Hepatocyte (in vitro differentiated cells): ENCODE measurements at regions not wholly inside any gene's neighbourhood (a gene's known extent, or its start where the extent isn't known, plus 50 kb on each side); places are given as distances from the start of the nearest gene placed in this dataset.

Experiments used
- EZH2 ChIP-seq: fragments of 200-600 bp; sonication (generic); IDR thresholded peaks from 2 replicates; pipeline ENCODE4 v1.6.1; 2016; ENCODE audit warnings: antibody characterized with exemption, mild to moderate bottlenecking, borderline replicate concordance
- EZH2phosphoT487 ChIP-seq: fragments of 200-600 bp; sonication (generic); IDR thresholded peaks from one replicate; pipeline ENCODE4 v1.6.1; 2018; ENCODE audit warnings: antibody characterized with exemption, mild to moderate bottlenecking, low read depth, moderate library complexity; ENCODE audit not compliant: unreplicated experiment, severe bottlenecking
- TF ChIP-seq, protein P1 (sequence below): fragments of 200-600 bp; sonication (generic); IDR thresholded peaks from 2 replicates; pipeline ENCODE4 v1.5.1; 2016; ENCODE audit warnings: antibody characterized with exemption, mild to moderate bottlenecking; ENCODE audit not compliant: poor library complexity

DNA sequence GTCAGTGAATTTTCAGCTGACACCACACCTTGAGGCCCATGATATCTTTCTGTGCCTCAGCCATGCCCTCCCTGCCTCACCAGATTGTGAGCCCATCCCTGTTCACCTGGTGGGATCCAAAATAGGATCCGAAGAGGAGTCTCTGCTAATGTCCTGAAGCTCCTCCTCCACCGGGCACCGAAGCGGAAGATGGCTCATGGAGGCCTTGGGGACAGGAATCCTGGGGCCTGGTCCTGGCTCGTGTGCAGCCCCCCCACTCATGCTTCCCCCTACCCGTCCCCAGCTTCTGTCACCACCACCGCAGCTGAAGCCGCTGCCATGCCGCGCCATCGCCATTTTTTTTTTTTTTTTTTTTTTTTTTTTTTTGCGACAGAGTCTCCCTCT lies 1683.4 kb downstream of the TP53TG3F start:
- TF ChIP-seq, protein P1, sequence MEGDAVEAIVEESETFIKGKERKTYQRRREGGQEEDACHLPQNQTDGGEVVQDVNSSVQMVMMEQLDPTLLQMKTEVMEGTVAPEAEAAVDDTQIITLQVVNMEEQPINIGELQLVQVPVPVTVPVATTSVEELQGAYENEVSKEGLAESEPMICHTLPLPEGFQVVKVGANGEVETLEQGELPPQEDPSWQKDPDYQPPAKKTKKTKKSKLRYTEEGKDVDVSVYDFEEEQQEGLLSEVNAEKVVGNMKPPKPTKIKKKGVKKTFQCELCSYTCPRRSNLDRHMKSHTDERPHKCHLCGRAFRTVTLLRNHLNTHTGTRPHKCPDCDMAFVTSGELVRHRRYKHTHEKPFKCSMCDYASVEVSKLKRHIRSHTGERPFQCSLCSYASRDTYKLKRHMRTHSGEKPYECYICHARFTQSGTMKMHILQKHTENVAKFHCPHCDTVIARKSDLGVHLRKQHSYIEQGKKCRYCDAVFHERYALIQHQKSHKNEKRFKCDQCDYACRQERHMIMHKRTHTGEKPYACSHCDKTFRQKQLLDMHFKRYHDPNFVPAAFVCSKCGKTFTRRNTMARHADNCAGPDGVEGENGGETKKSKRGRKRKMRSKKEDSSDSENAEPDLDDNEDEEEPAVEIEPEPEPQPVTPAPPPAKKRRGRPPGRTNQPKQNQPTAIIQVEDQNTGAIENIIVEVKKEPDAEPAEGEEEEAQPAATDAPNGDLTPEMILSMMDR: no peak
- TF ChIP-seq EZH2: no peak
- TF ChIP-seq EZH2phosphoT487: no peak
